ENCODE measurements at regions not wholly inside any gene's neighbourhood (a gene's known extent, or its start where the extent isn't known, plus 50 kb on each side); places are given as distances from the start of the nearest gene placed in this dataset.

DNA sequence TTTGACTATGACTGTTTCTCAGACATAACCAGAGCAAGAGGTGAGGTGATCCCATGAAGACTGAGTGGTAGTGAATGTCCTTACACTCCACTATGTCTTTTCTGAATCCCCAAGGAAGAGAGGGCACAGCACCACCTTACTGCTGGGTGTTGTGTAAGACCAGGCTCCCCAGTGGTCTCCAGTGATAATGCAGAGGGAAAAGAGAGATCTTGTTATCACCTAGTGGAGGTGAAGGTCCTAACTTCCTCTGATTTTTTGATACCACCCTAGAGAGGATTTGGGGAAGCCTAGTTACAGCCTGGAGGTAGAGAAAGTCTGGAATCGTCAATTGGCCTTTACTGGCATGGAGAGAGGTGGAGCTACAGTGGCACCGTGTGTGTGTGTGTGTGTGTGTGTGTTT is 288.0 kb upstream of the BCHE start:
- TF ChIP-seq, protein P1, sequence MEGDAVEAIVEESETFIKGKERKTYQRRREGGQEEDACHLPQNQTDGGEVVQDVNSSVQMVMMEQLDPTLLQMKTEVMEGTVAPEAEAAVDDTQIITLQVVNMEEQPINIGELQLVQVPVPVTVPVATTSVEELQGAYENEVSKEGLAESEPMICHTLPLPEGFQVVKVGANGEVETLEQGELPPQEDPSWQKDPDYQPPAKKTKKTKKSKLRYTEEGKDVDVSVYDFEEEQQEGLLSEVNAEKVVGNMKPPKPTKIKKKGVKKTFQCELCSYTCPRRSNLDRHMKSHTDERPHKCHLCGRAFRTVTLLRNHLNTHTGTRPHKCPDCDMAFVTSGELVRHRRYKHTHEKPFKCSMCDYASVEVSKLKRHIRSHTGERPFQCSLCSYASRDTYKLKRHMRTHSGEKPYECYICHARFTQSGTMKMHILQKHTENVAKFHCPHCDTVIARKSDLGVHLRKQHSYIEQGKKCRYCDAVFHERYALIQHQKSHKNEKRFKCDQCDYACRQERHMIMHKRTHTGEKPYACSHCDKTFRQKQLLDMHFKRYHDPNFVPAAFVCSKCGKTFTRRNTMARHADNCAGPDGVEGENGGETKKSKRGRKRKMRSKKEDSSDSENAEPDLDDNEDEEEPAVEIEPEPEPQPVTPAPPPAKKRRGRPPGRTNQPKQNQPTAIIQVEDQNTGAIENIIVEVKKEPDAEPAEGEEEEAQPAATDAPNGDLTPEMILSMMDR (IDR thresholded peaks at IDR 0.05): no peak
- TF ChIP-seq EZH2 (IDR thresholded peaks at IDR 0.05; ENCODE audit: borderline replicate concordance, insufficient read depth, low read depth, low read length, poor library complexity, severe bottlenecking): no peak
